K562 (cell line): ENCODE measurements at regions not wholly inside any gene's neighbourhood (a gene's known extent, or its start where the extent isn't known, plus 50 kb on each side); places are given as distances from the start of the nearest gene placed in this dataset.

Experiments used
- ATAC-seq: fragments of 200-7000 bp; cut with Tn5 transposase; 3 replicates; pipeline ENCODE4 v1.9.1; 2020; ENCODE audit warnings: moderate library complexity
- BruUV-seq: library from RNA; stranded (reverse); fragments of 400-500 nt; replicated peaks from 2 replicates; lab custom pipeline; 2021; lab: Mats Ljungman, UMichigan
- CTCF ChIA-PET: fragments of 300-600 bp; formaldehyde crosslinking; extraction: SDS; loops from one replicate; lab custom pipeline; 2021; ENCODE audit warnings: low intra/inter-chr PET ratio; lab: Yijun Ruan, JAX
- POLR2A ChIA-PET: fragments of 300-600, 350-650 bp; sonication (Branson Sonifier 250); formaldehyde crosslinking; extraction: SDS; loops from one replicate; lab custom pipeline; 2021; ENCODE audit warnings: antibody characterized with exemption, inconsistent platforms; lab: Yijun Ruan, JAX
- DNase-seq, 4 experiments: peaks; one replicate each; pipeline versions ENCODE4 v3.0.0 to v3.0.0-alpha.2; 2011 to 2018; ENCODE audit warnings: low spot score in 3 of 4, mixed read lengths in 3 of 4; ENCODE audit errors: extremely low read depth in 1 of 4
- FAIRE-seq: peaks from 2 replicates; lab custom pipeline; 2011; peaks lifted over from hg19 to GRCh38; lab: Jason Lieb, UNC
- H2AFZ ChIP-seq: 2 replicates; pipeline ENCODE4 v1.6.0; 2011; ENCODE audit warnings: low read depth, low read length, control low read depth, inconsistent platforms
- H3K27ac ChIP-seq: fragments of 200-600 bp; 3 replicates; pipeline ENCODE4 v1.8.0; 2011; ENCODE audit warnings: low read depth, mild to moderate bottlenecking, control low read depth, inconsistent platforms, low read length, moderate library complexity, mixed read lengths; ENCODE audit errors: extremely low read depth
- H3K27me3 ChIP-seq, 2 experiments: fragments of 300-600 bp in 1 of 2; 2 replicates in 1 of 2; 3 replicates in 1 of 2; pipeline versions ENCODE4 v1.6.0 to v1.8.0; 2011; ENCODE audit warnings: inconsistent platforms in 2 of 2, low read length in 2 of 2, mild to moderate bottlenecking in 1 of 2, mixed read lengths in 1 of 2, moderate library complexity in 1 of 2; ENCODE audit not compliant: control insufficient read depth in 2 of 2, insufficient read depth in 2 of 2
- H3K36me3 ChIP-seq: fragments of 300-600 bp; 3 replicates; pipeline ENCODE4 v1.8.0; 2011; ENCODE audit warnings: mild to moderate bottlenecking, low read length, inconsistent platforms; ENCODE audit not compliant: control insufficient read depth, insufficient read depth
- H3K4me1 ChIP-seq, 2 experiments: fragments of 200-600 bp in 1 of 2; replicated peaks in 1 of 2; 2 replicates in 1 of 2; 3 replicates in 1 of 2; pipeline versions ENCODE4 v1.5.1 to v1.8.0; 2011; ENCODE audit warnings: inconsistent platforms in 2 of 2, low read length in 2 of 2, mild to moderate bottlenecking in 1 of 2, mixed read lengths in 1 of 2, moderate library complexity in 1 of 2; ENCODE audit not compliant: control insufficient read depth in 2 of 2, insufficient read depth in 2 of 2
- H3K4me2 ChIP-seq: 2 replicates; pipeline ENCODE4 v1.6.1; 2011; ENCODE audit warnings: low read length, control low read depth, inconsistent platforms, mixed read lengths; ENCODE audit not compliant: insufficient read depth
- H3K4me3 ChIP-seq: fragments of 200-600 bp; sonication (generic), shearing (Covaris generic); 2 replicates; pipeline ENCODE4 v1.5.1; 2016; ENCODE audit warnings: control low read depth, inconsistent platforms
- H3K79me2 ChIP-seq: fragments of 200-600 bp; 3 replicates; pipeline ENCODE4 v1.8.0; 2011; ENCODE audit warnings: low read length, inconsistent platforms; ENCODE audit not compliant: control insufficient read depth, insufficient read depth
- H3K9ac ChIP-seq, 2 experiments: 2 replicates each; pipeline versions ENCODE4 v1.6.0 to v1.6.1; 2011; ENCODE audit warnings: low read depth in 2 of 2, low read length in 2 of 2, control low read depth in 1 of 2, inconsistent platforms in 1 of 2, mild to moderate bottlenecking in 1 of 2, mixed read lengths in 1 of 2; ENCODE audit not compliant: insufficient read depth in 1 of 2
- H3K9me1 ChIP-seq: one replicate; pipeline ENCODE4 v1.6.0; 2011; ENCODE audit warnings: inconsistent platforms, mild to moderate bottlenecking, low read length, moderate library complexity; ENCODE audit not compliant: control insufficient read depth, insufficient read depth
- H3K9me3 ChIP-seq: replicated peaks from 2 replicates; pipeline ENCODE4 v1.5.1; 2011; ENCODE audit warnings: low read depth, low read length, inconsistent platforms; ENCODE audit not compliant: control insufficient read depth, insufficient read depth
- H4K20me1 ChIP-seq: replicated peaks from 2 replicates; pipeline ENCODE4 v1.6.1; 2011; ENCODE audit warnings: low read length, inconsistent platforms, mixed read lengths; ENCODE audit not compliant: control insufficient read depth, insufficient read depth
- CLOCK ChIP-seq: fragments of 250-450 bp; sonication (Bioruptor Pico); IDR thresholded peaks from 2 replicates; pipeline ENCODE4 v1.4.0; 2020; ENCODE audit warnings: mild to moderate bottlenecking, moderate library complexity, borderline replicate concordance
- CREB3 ChIP-seq: fragments of 450-650 bp; conservative IDR thresholded peaks from 2 replicates; pipeline ENCODE4 v1.6.1; 2016; ENCODE audit warnings: missing genetic modification characterization, low read depth, mild to moderate bottlenecking, missing compliant biosample characterization, moderate library complexity
- GATAD2A ChIP-seq: fragments of 450-650 bp; IDR thresholded peaks from 2 replicates; pipeline ENCODE4 v1.6.1; 2017
- GTF2B ChIP-seq: IDR thresholded peaks from 2 replicates; pipeline ENCODE4 v1.6.1; 2011; ENCODE audit not compliant: insufficient read length; ENCODE audit errors: extremely low read depth
- HNRNPUL1 ChIP-seq: fragments of 200-400 bp; formaldehyde crosslinking; IDR thresholded peaks from 2 replicates; pipeline ENCODE4 v1.6.1; 2017; ENCODE audit warnings: low read length
- MCM5 ChIP-seq: fragments of 450-650 bp; IDR thresholded peaks from 2 replicates; pipeline ENCODE4 v1.6.1; 2016; ENCODE audit warnings: low read depth
- PCBP1 ChIP-seq: fragments of 200-400 bp; formaldehyde crosslinking; IDR thresholded peaks from 2 replicates; pipeline ENCODE4 v1.6.1; 2018; ENCODE audit warnings: mild to moderate bottlenecking, low read depth, low read length; ENCODE audit not compliant: poor library complexity, severe bottlenecking
- PML ChIP-seq: IDR thresholded peaks from 2 replicates; pipeline ENCODE4 v1.6.1; 2012; ENCODE audit warnings: low read length, inconsistent platforms
- TCFL5 ChIP-seq: fragments of 250-450 bp; sonication (Bioruptor Pico); conservative IDR thresholded peaks from 2 replicates; pipeline ENCODE4 v1.6.1; 2021; ENCODE audit warnings: mild to moderate bottlenecking, moderate library complexity, matching md5 sums
- ZBTB43 ChIP-seq: sonication (generic); formaldehyde crosslinking; IDR thresholded peaks from 2 replicates; pipeline ENCODE4 v1.8.0; 2023; ENCODE audit warnings: mild to moderate bottlenecking, missing genetic modification reagents
- ZNF143 ChIP-seq: sonication (generic); formaldehyde crosslinking; IDR thresholded peaks from 2 replicates; pipeline ENCODE4 v1.9.0; 2022; ENCODE audit warnings: mild to moderate bottlenecking, missing genetic modification reagents
- WGBS: fragments of 100-300 bp; shearing (Covaris generic); methylation state at CpG from one replicate; pipeline ENCODE4 v1.1.6; 2016; ENCODE audit warnings: low coverage, mixed read lengths; ENCODE audit not compliant: insufficient coverage; ENCODE audit errors: missing lambda C conversion rate; 5-methylcytosine and 5-hydroxymethylcytosine counted together
- in situ Hi-C: fragments of 300-500 bp; cut with MboI; formaldehyde crosslinking; loops from 4 replicates; pipeline ENCODE4 v1.15.0; 2018; ENCODE audit warnings: inconsistent platforms, mixed read lengths
- intact Hi-C: fragments of 100-400 bp; cut with micrococcal nuclease; formaldehyde crosslinking; loops from 2 replicates; pipeline ENCODE4 v1.14.2; 2022

GRCh38 chr12:13377698-13378097 lies 181.2 kb downstream of the EMP1 start:
- in situ Hi-C loops (no loop called here), intact Hi-C loops (no loop called here)
- H3K27me3 ChIP-seq, result no peaks in the 10 kb centered on the region
- no peaks in the 10 kb centered on the region for H3K4me1 ChIP-seq
- H3K9ac ChIP-seq, result no peak overlapping the region
- CTCF ChIA-PET, result no interaction called here
- H3K79me2 ChIP-seq, result no peaks in the 10 kb centered on the region
- H3K36me3 ChIP-seq, result no peaks in the 10 kb centered on the region
- POLR2A ChIA-PET, result interaction anchor here (0.7 kb wide), 1 partner anchor 101 kb away, joined by 3 read pairs; no protein-coding TSS in a partner anchor
- no peak for ATAC-seq
- H4K20me1 ChIP-seq, result no peaks in the 10 kb centered on the region
- no peak overlapping the region for H3K4me3 ChIP-seq
- no peak overlapping the region for H3K4me2 ChIP-seq
- H3K9me1 ChIP-seq, result no peaks in the 10 kb centered on the region
- WGBS, result 0% methylated on average over 1 of the region's 1 CpG
- no peak for DNase-seq
- FAIRE-seq, result no peak
- BruUV-seq, result no TSS peak
- H2AFZ ChIP-seq, result no peak overlapping the region
- TF ChIP-seq CLOCK, result no peak
- no peak for TF ChIP-seq HNRNPUL1
- no peak for TF ChIP-seq PCBP1
- TF ChIP-seq GATAD2A, result no peak
- no peak for TF ChIP-seq PML
- no peak for TF ChIP-seq GTF2B
- no peak for TF ChIP-seq TCFL5 (CRISPR knock-in tag)
- TF ChIP-seq ZNF143 (CRISPR knock-in tag), result no peak
- TF ChIP-seq ZBTB43 (CRISPR knock-in tag), result no peak
- no peak for TF ChIP-seq MCM5
- TF ChIP-seq CREB3, result no peak
- no peaks in the 10 kb centered on the region for H3K9me3 ChIP-seq
- no peak overlapping the region for H3K27ac ChIP-seq
